OCI-LY7 (cell line): ENCODE measurements at regions not wholly inside any gene's neighbourhood (a gene's known extent, or its start where the extent isn't known, plus 50 kb on each side); places are given as distances from the start of the nearest gene placed in this dataset.

ENCODE experiments used
- BruUV-seq: library from RNA; stranded (reverse); fragments of 400-500 nt; replicated peaks from 2 replicates; lab custom pipeline; 2021; lab: Mats Ljungman, UMichigan
- CTCF ChIA-PET: fragments of 300-600 bp; sonication (Branson Sonifier 250); formaldehyde crosslinking; loops from one replicate; lab custom pipeline; 2022; ENCODE audit warnings: antibody characterized with exemption; ENCODE audit not compliant: unreplicated experiment; lab: Charles Lee
- POLR2A ChIA-PET: fragments of 300-600 bp; sonication (Branson Sonifier 250); formaldehyde crosslinking; loops from one replicate; lab custom pipeline; 2022; ENCODE audit warnings: antibody characterized with exemption; lab: Charles Lee
- DNase-seq: peaks from one replicate; pipeline ENCODE4 v3.0.0-alpha.2; 2015; ENCODE audit warnings: low spot score
- H2AFZ ChIP-seq: fragments of 200-600 bp; sonication (generic), shearing (Covaris generic); 2 replicates; pipeline ENCODE4 v1.6.1; 2014; ENCODE audit warnings: mild to moderate bottlenecking, antibody characterized with exemption, low read length, moderate library complexity
- H3K27ac ChIP-seq: fragments of 200-600 bp; sonication (generic); 2 replicates; pipeline ENCODE4 v1.5.1; 2014; ENCODE audit warnings: mixed run types, low read depth, mild to moderate bottlenecking, moderate library complexity, low read length, inconsistent platforms; ENCODE audit not compliant: poor library complexity, severe bottlenecking
- H3K36me3 ChIP-seq: fragments of 200-600 bp; sonication (generic); 2 replicates; pipeline ENCODE4 v1.6.1; 2014; ENCODE audit warnings: mild to moderate bottlenecking, antibody characterized with exemption, low read length, moderate library complexity, mixed read lengths; ENCODE audit not compliant: insufficient read depth
- H3K4me1 ChIP-seq: fragments of 200-600 bp; sonication (generic); 2 replicates; pipeline ENCODE4 v1.5.1; 2014; ENCODE audit warnings: mild to moderate bottlenecking, low read length; ENCODE audit not compliant: insufficient read depth, poor library complexity, severe bottlenecking
- H3K4me2 ChIP-seq: fragments of 200-600 bp; sonication (generic); 2 replicates; pipeline ENCODE4 v1.6.1; 2014; ENCODE audit warnings: mild to moderate bottlenecking, low read length
- H3K4me3 ChIP-seq: fragments of 200-600 bp; sonication (generic); 2 replicates; pipeline ENCODE4 v1.5.1; 2014; ENCODE audit warnings: mild to moderate bottlenecking, low read depth, low read length; ENCODE audit not compliant: poor library complexity, severe bottlenecking
- H3K79me2 ChIP-seq: fragments of 200-600 bp; sonication (generic); 2 replicates; pipeline ENCODE4 v1.6.1; 2016; ENCODE audit warnings: low read depth, mild to moderate bottlenecking, low read length, moderate library complexity, mixed read lengths; ENCODE audit not compliant: insufficient read depth
- H3K9me2 ChIP-seq: fragments of 200-600 bp; sonication (generic); 2 replicates; pipeline ENCODE4 v1.6.1; 2016; ENCODE audit warnings: mild to moderate bottlenecking, low read length, mixed read lengths; ENCODE audit not compliant: insufficient read depth
- H3K9me3 ChIP-seq: fragments of 200-600 bp; sonication (generic); 2 replicates; pipeline ENCODE4 v1.6.1; 2014; ENCODE audit warnings: mild to moderate bottlenecking, mixed run types, low read length, mixed read lengths
- H4K20me1 ChIP-seq: fragments of 200-600 bp; sonication (generic); 2 replicates; pipeline ENCODE4 v1.6.1; 2014; ENCODE audit warnings: mild to moderate bottlenecking, antibody characterized with exemption, low read length, moderate library complexity, mixed read lengths; ENCODE audit not compliant: insufficient read depth
- CTCF ChIP-seq: fragments of 200-600 bp; sonication (generic); conservative IDR thresholded peaks from 2 replicates; pipeline ENCODE4 v1.5.1; 2014; ENCODE audit warnings: mild to moderate bottlenecking, antibody characterized with exemption, low read length, moderate library complexity, mixed read lengths
- EZH2phosphoT487 ChIP-seq: fragments of 200-600 bp; sonication (generic); IDR thresholded peaks from 2 replicates; pipeline ENCODE4 v1.6.1; 2018; ENCODE audit warnings: low read depth, borderline replicate concordance, mild to moderate bottlenecking, mixed run types, antibody characterized with exemption, low read length, moderate library complexity, mixed read lengths
- intact Hi-C: fragments of 100-400 bp; cut with micrococcal nuclease; formaldehyde crosslinking; loops from one replicate; pipeline ENCODE4 v1.10.0; 2022; ENCODE audit not compliant: unreplicated experiment

- TF ChIP-seq EZH2phosphoT487 (no peak), CTCF (no peak)
- Histone ChIP-seq H3K4me3 (no peak overlapping the region), H2AFZ (no peak overlapping the region), H3K9me2 (no peaks in the 10 kb centered on the region), H3K4me2 (no peak overlapping the region), H4K20me1 (no peaks in the 10 kb centered on the region), H3K79me2 (no peaks in the 10 kb centered on the region), H3K4me1 (no peaks in the 10 kb centered on the region), H3K9me3 (no peaks in the 10 kb centered on the region), H3K36me3 (no peaks in the 10 kb centered on the region), H3K27ac (no peak overlapping the region)
- ChIA-PET CTCF (no interaction called here), POLR2A (no interaction called here)
- no peak for DNase-seq
- BruUV-seq = no TSS peak
- intact Hi-C loops = no loop called here
Measured at GRCh38 chr11:24196733-24197132, 300.1 kb upstream of the LUZP2 start.

- no peak overlapping the region for H3K27ac ChIP-seq
- ChIA-PET CTCF (no interaction called here), POLR2A (interaction anchor here (1.0 kb wide), 1 partner anchor 22 kb away, joined by 5 read pairs; no protein-coding TSS in a partner anchor)
- DNase-seq = no peak
- H3K9me2 ChIP-seq = no peaks in the 10 kb centered on the region
- 0 out of 2 replicates have a peak, but pooled peaks cover 5% of the 10 kb centered on the region for H3K9me3 ChIP-seq
- no peak for TF ChIP-seq EZH2phosphoT487
- TF ChIP-seq CTCF = no peak
- BruUV-seq = no TSS peak
- no peak overlapping the region for H3K4me3 ChIP-seq
- no peaks in the 10 kb centered on the region for H3K79me2 ChIP-seq
- no peak overlapping the region for H2AFZ ChIP-seq
- H3K4me1 ChIP-seq = no peaks in the 10 kb centered on the region
- H3K36me3 ChIP-seq = no peaks in the 10 kb centered on the region
- H3K4me2 ChIP-seq = no peak overlapping the region
- H4K20me1 ChIP-seq = no peaks in the 10 kb centered on the region
- intact Hi-C loops = no loop called here
Measured at GRCh38 chr11:24198481-24198880, 298.4 kb upstream of the LUZP2 start.

GRCh38 chr11:24199461-24199860 lies 297.4 kb upstream of the LUZP2 start:
- no TSS peak for BruUV-seq
- 0 out of 2 replicates have a peak, but pooled peaks cover 5% of the 10 kb centered on the region for H3K9me3 ChIP-seq
- no peaks in the 10 kb centered on the region for H4K20me1 ChIP-seq
- POLR2A ChIA-PET = interaction anchor here (0.7 kb wide), 1 partner anchor 57 kb away, joined by 3 read pairs; no protein-coding TSS in a partner anchor
- H3K36me3 ChIP-seq = no peaks in the 10 kb centered on the region
- H3K27ac ChIP-seq = no peak overlapping the region
- H3K4me3 ChIP-seq = no peak overlapping the region
- no peak overlapping the region for H3K4me2 ChIP-seq
- intact Hi-C loops = no loop called here
- no peak for TF ChIP-seq EZH2phosphoT487
- no peak for TF ChIP-seq CTCF
- H3K9me2 ChIP-seq = no peaks in the 10 kb centered on the region
- CTCF ChIA-PET = no interaction called here
- no peaks in the 10 kb centered on the region for H3K4me1 ChIP-seq
- DNase-seq = no peak
- H3K79me2 ChIP-seq = no peaks in the 10 kb centered on the region
- H2AFZ ChIP-seq = no peak overlapping the region
